SW480 (cell line): ENCODE measurements at regions not wholly inside any gene's neighbourhood (a gene's known extent, or its start where the extent isn't known, plus 50 kb on each side); places are given as distances from the start of the nearest gene placed in this dataset.
"Not testable (repeated sequence)": the region's sequence is repeated elsewhere in the genome, so short reads cannot be mapped to it uniquely, and the experiment has no call there.

Experiments
- DNase-seq: peaks from one replicate; pipeline ENCODE4 v3.0.0-alpha.2; 2016; ENCODE audit warnings: low spot score

GRCh38 chr9:108803428-108804065 is 52.2 kb downstream of the ACTL7B start:
- DNase-seq = no peak

DNA sequence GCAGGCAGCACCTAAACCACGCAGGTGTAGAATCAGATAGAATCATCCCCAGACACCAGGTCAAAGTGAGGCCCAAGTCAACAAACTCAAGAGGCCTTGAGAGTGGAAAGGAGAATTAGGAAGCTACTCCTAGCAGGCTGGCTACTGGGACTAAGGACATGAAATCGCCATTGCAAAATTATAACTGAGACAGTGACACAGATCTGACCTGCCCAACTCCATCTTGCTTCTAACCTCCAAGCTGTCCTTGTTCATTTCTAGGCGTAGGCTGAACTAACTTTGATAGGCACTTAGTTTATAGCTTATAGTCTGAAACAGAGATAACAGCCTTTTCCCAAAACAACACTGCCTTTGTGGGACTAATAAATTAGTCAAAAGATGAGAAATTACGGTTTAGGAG is 52.8 kb downstream of the ACTL7B start:
- DNase-seq = no peak

- DNase-seq = no peak
Measured at GRCh38 chr9:108801949-108802348, 53.8 kb downstream of the ACTL7B start.

DNA sequence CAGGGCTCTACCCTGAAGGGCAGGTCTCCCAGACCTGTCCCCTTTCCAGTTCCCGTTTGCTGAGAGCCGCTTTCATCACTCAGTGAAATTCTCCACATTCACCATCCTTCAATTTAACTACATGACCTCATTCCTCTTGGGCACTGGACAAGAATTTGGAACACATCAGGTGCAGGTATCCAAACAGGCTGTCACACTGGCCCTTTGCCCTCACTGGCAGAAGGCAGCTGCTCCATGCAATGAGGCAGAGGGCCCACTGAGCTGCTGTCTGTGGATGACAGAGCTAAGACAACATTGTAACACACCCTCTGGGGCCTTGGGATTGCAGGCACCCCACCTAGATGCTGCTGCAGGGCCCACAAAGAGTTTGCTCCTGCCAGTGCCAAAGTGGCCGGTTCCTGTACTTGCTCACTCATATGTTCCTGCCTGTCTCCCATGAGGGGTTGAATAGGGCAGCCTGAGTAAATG is 55.1 kb downstream of the ACTL7B start:
- DNase-seq = no peak

GRCh38 chr9:108793573-108793972 is 62.2 kb downstream of the ACTL7B start:
- DNase-seq = no peak

GRCh38 chr9:108789742-108790141 is 66.0 kb downstream of the ACTL7B start:
- no peak for DNase-seq

GRCh38 chr9:108787690-108788048 is 68.1 kb downstream of the ACTL7B start:
- DNase-seq = no peak

GRCh38 chr9:108786901-108787689 is 68.7 kb downstream of the ACTL7B start:
- peak; percentile 8 for DNase-seq

DNA sequence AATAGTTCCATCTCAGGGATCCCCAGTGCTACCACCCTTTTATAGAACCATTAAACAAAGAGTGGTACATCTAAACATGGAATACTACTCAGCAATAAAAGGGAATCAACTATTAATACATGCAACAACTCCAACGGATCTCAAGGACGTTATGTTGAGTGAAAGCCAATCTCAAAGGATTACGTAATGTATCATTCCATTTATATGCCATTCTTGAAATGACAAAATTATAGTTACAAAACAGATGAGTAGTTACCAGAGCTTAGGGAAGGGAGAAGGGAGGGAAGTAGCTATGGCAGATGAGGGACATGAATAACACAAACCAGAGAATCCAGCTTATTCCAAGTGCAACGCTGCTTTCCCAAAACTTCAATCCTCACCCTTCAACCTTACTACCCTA is 69.5 kb downstream of the ACTL7B start:
- DNase-seq = no peak

GRCh38 chr9:108784998-108785397 is 70.8 kb downstream of the ACTL7B start:
- DNase-seq = no peak

DNA sequence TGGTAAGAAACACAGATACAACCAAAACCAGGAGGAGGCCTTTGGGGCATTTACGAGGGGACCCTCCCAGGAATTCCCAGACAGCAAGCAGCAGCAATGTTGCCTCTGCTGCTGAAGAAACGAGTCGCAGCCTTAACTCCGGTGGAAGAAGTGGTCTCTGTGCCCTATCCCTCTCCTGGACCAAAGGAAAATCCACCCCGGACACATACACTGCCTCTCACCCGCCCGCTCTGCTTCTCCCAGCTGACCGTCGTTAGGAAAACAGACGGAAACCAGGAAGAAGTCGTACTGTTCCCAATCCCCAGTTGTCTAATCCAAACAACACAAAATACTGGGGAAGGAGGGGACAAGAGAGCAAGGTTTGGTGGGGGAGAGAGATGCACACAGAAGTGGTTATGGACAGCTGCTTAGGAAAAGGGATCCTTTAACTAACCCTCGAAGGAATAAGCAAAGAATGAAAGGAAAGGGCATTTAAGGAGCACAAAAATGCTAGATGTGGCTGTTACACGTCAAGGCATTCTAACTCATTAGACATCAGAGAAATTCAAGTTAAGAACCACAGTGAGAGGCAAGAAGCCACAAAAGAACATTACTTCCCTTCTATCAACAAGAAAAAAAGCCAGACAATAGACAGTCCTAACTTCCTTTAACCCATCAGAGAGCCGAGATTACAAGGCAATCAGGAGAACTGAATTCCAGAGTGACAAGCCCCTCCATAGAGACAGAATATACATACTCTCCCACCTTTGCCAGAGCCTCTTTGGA is 71.9 kb downstream of the ACTL7B start:
- DNase-seq = no peak

DNA sequence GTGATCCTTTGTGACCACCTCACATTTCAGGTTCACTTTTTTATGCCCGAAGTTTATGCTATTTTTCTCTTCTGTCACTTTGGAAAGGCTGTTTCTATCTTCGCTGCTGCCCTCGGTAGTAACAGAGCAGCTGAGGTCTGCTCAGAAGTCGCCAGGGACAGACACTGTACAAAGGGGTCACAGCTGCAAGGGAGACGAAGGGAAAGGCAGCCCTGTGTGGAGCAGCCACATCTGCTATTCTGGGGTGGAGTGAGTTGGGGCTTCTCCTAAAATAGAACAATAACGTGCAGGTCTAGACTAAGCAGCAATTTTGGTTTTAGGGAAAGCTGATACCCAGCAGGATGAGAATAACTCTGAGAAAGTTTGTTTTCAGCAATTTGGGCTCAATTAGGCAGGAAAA is 72.5 kb downstream of the ACTL7B start:
- DNase-seq = no peak

GRCh38 chr9:108780942-108781734 is 74.6 kb downstream of the ACTL7B start:
- peak; percentile 9 for DNase-seq

- no peak for DNase-seq
Measured at GRCh38 chr9:108779551-108780325, 76.0 kb downstream of the ACTL7B start.

DNA sequence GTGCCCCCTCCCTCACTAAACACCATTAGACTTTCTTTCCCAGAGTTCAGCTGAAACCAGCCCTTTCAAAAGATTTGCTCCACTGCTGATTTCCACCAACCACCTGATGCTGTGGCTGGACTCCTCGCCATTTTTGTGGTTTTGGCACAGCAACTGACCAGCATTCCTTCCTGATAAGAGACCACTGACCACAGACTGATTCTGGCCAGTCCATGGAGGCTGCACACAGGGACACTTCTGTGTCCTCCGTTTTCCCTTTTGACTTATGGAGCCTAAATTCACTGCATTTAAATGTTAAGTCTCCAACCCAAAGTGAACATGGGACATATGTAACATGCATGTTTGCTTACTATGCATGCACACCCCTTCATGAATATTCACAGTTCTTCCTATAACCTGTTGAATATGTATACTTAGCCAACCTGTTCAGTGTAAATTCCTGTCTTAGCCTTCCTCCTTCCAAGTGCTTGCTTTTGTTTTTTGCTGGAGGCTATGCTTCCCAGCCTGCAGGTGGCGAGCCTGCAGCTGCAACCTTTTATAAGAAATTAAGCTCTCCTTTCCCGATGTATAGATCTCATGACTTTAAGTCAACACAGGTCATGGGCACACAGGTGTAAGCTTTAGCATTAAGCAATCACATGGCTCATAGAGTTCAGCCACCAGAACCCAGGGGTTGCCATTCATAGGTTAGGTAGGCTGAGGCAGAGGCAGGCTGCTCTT is 78.7 kb downstream of the ACTL7B start:
- peak; percentile 51 for DNase-seq

DNA sequence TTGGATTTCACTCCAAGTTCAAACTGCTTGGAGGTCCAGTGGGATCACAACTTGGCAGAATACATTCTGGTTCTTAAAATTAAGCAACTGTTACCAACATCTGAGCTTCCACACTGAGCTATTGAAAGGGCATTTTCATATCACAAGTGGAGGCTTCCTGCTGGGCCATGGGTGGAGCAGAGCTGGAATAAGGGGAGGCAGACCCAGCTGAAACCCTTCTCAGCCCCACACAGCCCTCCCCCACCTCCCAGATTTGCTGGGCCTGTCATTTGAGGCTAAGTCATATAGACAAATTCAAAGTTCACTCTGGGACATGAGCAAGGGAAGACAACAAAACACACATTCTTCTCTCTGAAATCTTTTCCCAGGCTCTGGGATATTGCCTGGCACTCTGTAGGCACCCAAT is 79.9 kb downstream of the ACTL7B start:
- no peak for DNase-seq

- DNase-seq = not testable (repeated sequence)
Measured at GRCh38 chr9:108774088-108774487, 81.7 kb downstream of the ACTL7B start.

DNA sequence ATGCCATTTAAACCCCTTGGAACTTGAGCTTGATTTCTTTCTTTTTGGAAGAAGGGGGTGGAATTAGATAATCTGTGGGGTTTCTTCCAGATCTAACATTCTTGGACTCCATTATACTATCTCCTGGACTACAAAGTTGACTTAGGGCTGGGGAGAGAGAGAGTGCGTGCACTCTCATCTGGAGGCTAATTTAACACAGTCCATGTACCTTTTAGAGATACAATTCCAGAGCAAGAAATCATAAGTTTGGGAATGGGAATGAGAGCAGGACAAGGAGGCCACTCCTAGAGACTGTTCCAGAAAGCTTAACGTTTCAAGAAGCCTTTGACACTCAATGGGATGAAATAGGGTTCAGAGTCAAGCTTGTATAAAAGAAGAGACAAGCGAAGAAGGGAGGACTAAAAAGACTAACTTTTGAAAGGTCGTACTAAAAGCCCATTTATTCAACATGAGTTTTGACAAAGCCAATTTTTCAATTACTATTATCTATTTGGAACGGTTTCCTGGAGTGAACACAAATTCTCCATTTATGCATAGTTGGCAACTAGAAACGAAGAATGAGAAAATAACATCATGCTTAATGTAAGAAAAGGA is 83.4 kb downstream of the ACTL7B start:
- DNase-seq = no peak

- no peak for DNase-seq
Measured at GRCh38 chr9:108768744-108769143, 87.0 kb downstream of the ACTL7B start.

DNA sequence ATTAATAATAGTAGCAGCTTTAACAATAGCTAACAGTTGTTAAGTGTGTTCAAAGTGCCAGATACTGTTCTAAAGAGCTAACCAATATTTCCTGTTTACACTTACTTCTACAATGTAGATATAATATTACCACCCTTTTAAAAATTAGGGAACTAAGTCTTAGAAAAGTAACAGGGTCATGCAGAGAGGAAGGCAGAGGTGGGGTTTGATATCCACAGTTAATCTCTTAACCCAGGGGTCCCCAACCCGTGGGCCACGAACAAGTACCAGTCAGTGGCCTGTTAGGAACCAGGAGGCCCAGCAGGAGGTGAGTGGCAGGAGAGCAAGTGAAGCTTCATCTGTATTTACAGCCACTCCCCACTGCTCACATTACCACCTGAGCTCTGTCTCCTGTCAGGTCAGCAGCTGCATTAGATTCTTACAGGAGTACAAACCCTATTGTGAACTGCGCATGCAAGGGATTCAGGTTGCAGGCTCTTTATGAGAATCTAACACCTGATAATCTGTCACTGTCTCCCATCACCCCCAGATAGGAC is 89.1 kb downstream of the ACTL7B start:
- no peak for DNase-seq
